Sigmoid colon (tissue), 6 donors: ENCODE measurements at regions not wholly inside any gene's neighbourhood (a gene's known extent, or its start where the extent isn't known, plus 50 kb on each side); places are given as distances from the start of the nearest gene placed in this dataset.

Source experiments
- DNase-seq: peaks from one replicate; pipeline ENCODE4 v3.0.0-alpha.2; 2019
- H3K27ac ChIP-seq, 4 donors: fragments of 200-600 bp; sonication (generic); one replicate each; pipeline ENCODE4 v1.5.1; 2016 to 2019; ENCODE audit warnings: mild to moderate bottlenecking in 1 of 4
- H3K27me3 ChIP-seq, 3 donors: fragments of 200-600 bp; sonication (generic); one replicate each; pipeline ENCODE4 v1.5.1; 2019; ENCODE audit warnings: mild to moderate bottlenecking in 1 of 3
- H3K36me3 ChIP-seq, 4 donors: fragments of 200-600 bp; sonication (generic); one replicate each; pipeline ENCODE4 v1.5.1; 2016 to 2019
- H3K4me1 ChIP-seq, 4 donors: fragments of 200-600 bp; sonication (generic); one replicate each; pipeline ENCODE4 v1.5.1; 2017 to 2019
- H3K4me3 ChIP-seq, 4 donors: fragments of 200-600 bp; sonication (generic); one replicate each; pipeline ENCODE4 v1.5.1; 2017 to 2019; ENCODE audit warnings: mild to moderate bottlenecking in 2 of 4, moderate library complexity in 1 of 4
- H3K9me3 ChIP-seq, 4 donors: fragments of 200-600 bp in 3 of 4; sonication (generic) in 3 of 4; one replicate each; pipeline versions ENCODE4 v1.5.1 to v1.6.1; 2013 to 2019
- CTCF ChIP-seq, 4 experiments: fragments of 450-650 bp in 3 of 4; fragments of 200-600 bp in 1 of 4; IDR thresholded peaks; one replicate each; pipeline ENCODE4 v1.5.1; 2016 to 2019; ENCODE audit warnings: antibody characterized with exemption in 4 of 4, mild to moderate bottlenecking in 3 of 4, moderate library complexity in 2 of 4
- EP300 ChIP-seq, 4 donors: sonication (generic); formaldehyde crosslinking; IDR thresholded peaks; one replicate each; pipeline ENCODE4 v1.6.1; 2017; ENCODE audit warnings: antibody characterized with exemption in 4 of 4
- POLR2A ChIP-seq, 2 donors: fragments of 450-650 bp; IDR thresholded peaks; one replicate each; pipeline ENCODE4 v1.6.1; 2016; ENCODE audit warnings: antibody characterized with exemption in 2 of 2, mild to moderate bottlenecking in 2 of 2, moderate library complexity in 2 of 2
- POLR2AphosphoS5 ChIP-seq, 4 donors: sonication (generic); formaldehyde crosslinking; IDR thresholded peaks; one replicate each; pipeline ENCODE4 v1.6.1; 2017; ENCODE audit warnings: antibody characterized with exemption in 4 of 4
- WGBS, 2 donors: extraction: QIAGEN DNeasy Blood & Tissue Kit; methylation state at CpG; one replicate each; pipeline ENCODE4 v1.1.7; 2013; 5-methylcytosine and 5-hydroxymethylcytosine counted together
- intact Hi-C: fragments of 100-400 bp; cut with DNase I; formaldehyde crosslinking; loops from one replicate; pipeline ENCODE4 v1.15.1; 2023
- donor health status: healthy with polysubstance abuse.
- donor health status: healthy.

- Histone ChIP-seq H3K4me3 (no peak overlapping the region), H3K4me1 (no peaks in the 10 kb centered on the region), H3K27ac (no peak overlapping the region), H3K9me3 (no peaks in the 10 kb centered on the region), H3K36me3 (no peaks in the 10 kb centered on the region), H3K27me3 (no peaks in the 10 kb centered on the region)
- DNase-seq, result no peak
- TF ChIP-seq CTCF (IDR thresholded peaks at IDR 0.05), result no peak
- no peak for TF ChIP-seq POLR2AphosphoS5 (IDR thresholded peaks at IDR 0.05)
- TF ChIP-seq POLR2A (IDR thresholded peaks at IDR 0.05), result no peak
- no peak for TF ChIP-seq EP300 (IDR thresholded peaks at IDR 0.05)
- 91 to 95% methylated on average over 3 of the region's 3 CpGs for WGBS, 2 donors
- intact Hi-C loops, result no loop called here
Observed at GRCh38 chr6:21297665-21298064, 295.9 kb upstream of the SOX4 start.

GRCh38 chr6:21299216-21299615 lies 294.3 kb upstream of the SOX4 start:
- H3K36me3 ChIP-seq, result no peaks in the 10 kb centered on the region
- no peaks in the 10 kb centered on the region for H3K9me3 ChIP-seq
- WGBS, 2 donors, result 81 to 84% methylated on average over 2 of the region's 2 CpGs
- intact Hi-C loops, result no loop called here
- DNase-seq, result no peak
- no peaks in the 10 kb centered on the region for H3K4me1 ChIP-seq
- no peak overlapping the region for H3K27ac ChIP-seq
- H3K27me3 ChIP-seq, result no peaks in the 10 kb centered on the region
- H3K4me3 ChIP-seq, result no peak overlapping the region
- TF ChIP-seq POLR2AphosphoS5 (IDR thresholded peaks at IDR 0.05) (no peak), POLR2A (IDR thresholded peaks at IDR 0.05) (no peak), EP300 (IDR thresholded peaks at IDR 0.05) (no peak), CTCF (IDR thresholded peaks at IDR 0.05) (no peak)

- no peaks in the 10 kb centered on the region for H3K27me3 ChIP-seq
- WGBS, 2 donors, result 82 to 99% methylated on average over 3 of the region's 3 CpGs
- DNase-seq, result no peak
- H3K36me3 ChIP-seq, result no peaks in the 10 kb centered on the region
- no peaks in the 10 kb centered on the region for H3K9me3 ChIP-seq
- TF ChIP-seq POLR2A (IDR thresholded peaks at IDR 0.05) (no peak), EP300 (IDR thresholded peaks at IDR 0.05) (no peak), POLR2AphosphoS5 (IDR thresholded peaks at IDR 0.05) (no peak), CTCF (IDR thresholded peaks at IDR 0.05) (no peak)
- intact Hi-C loops, result no loop called here
- no peaks in the 10 kb centered on the region for H3K4me1 ChIP-seq
- H3K4me3 ChIP-seq, result no peak overlapping the region
- no peak overlapping the region for H3K27ac ChIP-seq
Observed at GRCh38 chr6:21300439-21300838, 293.1 kb upstream of the SOX4 start.

GRCh38 chr6:21305893-21306332 lies 287.6 kb upstream of the SOX4 start:
- no peak overlapping the region for H3K27ac ChIP-seq
- no peak overlapping the region for H3K4me3 ChIP-seq
- 71 to 84% methylated on average over 2 of the region's 2 CpGs for WGBS, 2 donors
- TF ChIP-seq CTCF (IDR thresholded peaks at IDR 0.05), result no peak
- no peak for TF ChIP-seq POLR2AphosphoS5 (IDR thresholded peaks at IDR 0.05)
- TF ChIP-seq POLR2A (IDR thresholded peaks at IDR 0.05), result no peak
- no peak for TF ChIP-seq EP300 (IDR thresholded peaks at IDR 0.05)
- no peaks in the 10 kb centered on the region for H3K36me3 ChIP-seq
- no peak for DNase-seq
- H3K27me3 ChIP-seq, result no peaks in the 10 kb centered on the region
- no peaks in the 10 kb centered on the region for H3K9me3 ChIP-seq
- intact Hi-C loops, result no loop called here
- H3K4me1 ChIP-seq, result no peaks in the 10 kb centered on the region

- Histone ChIP-seq H3K27me3 (no peaks in the 10 kb centered on the region), H3K36me3 (no peaks in the 10 kb centered on the region), H3K9me3 (no peaks in the 10 kb centered on the region), H3K4me3 (no peak overlapping the region), H3K27ac (no peak overlapping the region), H3K4me1 (no peaks in the 10 kb centered on the region)
- whole genome bisulfite sequencing, 2 donors, result 89 to 91% methylated on average over 4 of the region's 4 CpGs
- intact Hi-C loops, result no loop called here
- no peak for DNase-seq
- TF ChIP-seq CTCF (IDR thresholded peaks at IDR 0.05), result no peak
- no peak for TF ChIP-seq POLR2AphosphoS5 (IDR thresholded peaks at IDR 0.05)
- no peak for TF ChIP-seq EP300 (IDR thresholded peaks at IDR 0.05)
- TF ChIP-seq POLR2A (IDR thresholded peaks at IDR 0.05), result no peak
Observed at GRCh38 chr6:21306546-21306945, 287.0 kb upstream of the SOX4 start.
